Esophagus squamous epithelium (tissue), 4 donors: ENCODE measurements at regions not wholly inside any gene's neighbourhood (a gene's known extent, or its start where the extent isn't known, plus 50 kb on each side); places are given as distances from the start of the nearest gene placed in this dataset.

Experiments
- CTCF ChIP-seq, 6 experiments: fragments of 450-650 bp in 4 of 6; fragments of 200-600 bp in 2 of 6; sonication (generic) in 2 of 6; IDR thresholded peaks; one replicate each; pipeline ENCODE4 v1.5.1; 2016 to 2019; ENCODE audit warnings: antibody characterized with exemption in 6 of 6, mild to moderate bottlenecking in 4 of 6, moderate library complexity in 4 of 6
- POLR2A ChIP-seq, 4 donors: fragments of 450-650 bp; IDR thresholded peaks; one replicate each; pipeline ENCODE4 v1.6.1; 2017; ENCODE audit warnings: antibody characterized with exemption in 4 of 4, mild to moderate bottlenecking in 4 of 4, moderate library complexity in 3 of 4

GRCh38 chr5:133750356-133750755, 138.0 kb upstream of the FSTL4 start:
- TF ChIP-seq CTCF (IDR thresholded peaks at IDR 0.05) (no peak), POLR2A (IDR thresholded peaks at IDR 0.05) (no peak)
